Lower leg skin (tissue), 3 donors: ENCODE measurements at regions not wholly inside any gene's neighbourhood (a gene's known extent, or its start where the extent isn't known, plus 50 kb on each side); places are given as distances from the start of the nearest gene placed in this dataset.

ENCODE experiments used
- CTCF ChIP-seq, 3 donors: fragments of 450-650 bp; IDR thresholded peaks; one replicate each; pipeline ENCODE4 v1.5.1; 2016; ENCODE audit warnings: antibody characterized with exemption in 3 of 3, mild to moderate bottlenecking in 3 of 3, moderate library complexity in 2 of 3
- POLR2A ChIP-seq, 2 donors: fragments of 450-650 bp; IDR thresholded peaks; one replicate each; pipeline ENCODE4 v1.6.1; 2016 to 2017; ENCODE audit warnings: antibody characterized with exemption in 2 of 2, mild to moderate bottlenecking in 1 of 2, moderate library complexity in 1 of 2

DNA sequence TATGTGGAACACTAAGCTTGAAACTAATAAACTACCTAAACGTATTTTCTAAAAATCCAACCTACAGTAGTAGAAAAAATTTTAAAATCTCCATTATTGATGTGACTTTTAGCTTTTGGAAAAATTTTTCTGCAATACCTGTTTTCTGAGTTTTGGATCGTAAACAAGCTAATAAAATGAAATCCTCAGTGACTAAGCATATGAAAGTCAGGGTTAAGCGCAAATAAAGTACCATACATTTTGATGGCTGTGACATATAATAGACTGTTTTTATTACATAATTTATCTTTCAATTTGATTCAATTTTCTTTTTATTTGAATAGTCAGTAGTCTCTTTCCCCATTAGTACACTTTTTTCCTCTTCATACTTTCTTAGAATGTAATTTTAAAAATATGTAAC, 683.6 kb downstream of the NUP35 start:
- TF ChIP-seq CTCF (IDR thresholded peaks at IDR 0.05) (no peak), POLR2A (IDR thresholded peaks at IDR 0.05) (no peak)
